GM23338 (cell line): ENCODE measurements at regions not wholly inside any gene's neighbourhood (a gene's known extent, or its start where the extent isn't known, plus 50 kb on each side); places are given as distances from the start of the nearest gene placed in this dataset.

Experiments used
- ATAC-seq: fragments of 200-7000 bp; cut with Tn5 transposase; 3 replicates; pipeline ENCODE4 v1.9.1; 2020
- DNase-seq: peaks from one replicate; pipeline ENCODE4 v3.0.0-alpha.2; 2015; ENCODE audit warnings: low spot score
- H2AFZ ChIP-seq: fragments of 200-600 bp; sonication (generic); 2 replicates; pipeline ENCODE4 v1.8.0; 2016; ENCODE audit warnings: antibody characterized with exemption, mild to moderate bottlenecking, moderate library complexity
- H3F3A ChIP-seq: fragments of 200-600 bp; sonication (generic); replicated peaks from 2 replicates; pipeline ENCODE4 v1.8.0; 2017; ENCODE audit warnings: antibody characterized with exemption, mixed run types, low read depth
- H3K27ac ChIP-seq: fragments of 200-600 bp; sonication (generic); 2 replicates; pipeline ENCODE4 v1.6.1; 2016; ENCODE audit warnings: low read depth
- H3K27me3 ChIP-seq: fragments of 200-600 bp; sonication (generic); 2 replicates; pipeline ENCODE4 v1.8.0; 2016; ENCODE audit warnings: mild to moderate bottlenecking, mixed run types, moderate library complexity; ENCODE audit not compliant: insufficient read depth
- H3K36me3 ChIP-seq: fragments of 200-600 bp; sonication (generic); 2 replicates; pipeline ENCODE4 v1.8.0; 2016; ENCODE audit warnings: mild to moderate bottlenecking; ENCODE audit not compliant: insufficient read depth
- H3K4me1 ChIP-seq: fragments of 200-600 bp; sonication (generic); 2 replicates; pipeline ENCODE4 v1.8.0; 2016; ENCODE audit warnings: mild to moderate bottlenecking, moderate library complexity; ENCODE audit not compliant: insufficient read depth
- H3K4me2 ChIP-seq: fragments of 200-600 bp; sonication (generic); 2 replicates; pipeline ENCODE4 v1.7.1; 2017; ENCODE audit warnings: mixed run types
- H3K4me3 ChIP-seq: fragments of 200-600 bp; sonication (generic); 2 replicates; pipeline ENCODE4 v1.6.1; 2016; ENCODE audit warnings: mixed run types
- H3K79me2 ChIP-seq: fragments of 200-600 bp; sonication (generic); replicated peaks from 2 replicates; pipeline ENCODE4 v1.8.0; 2017; ENCODE audit warnings: mild to moderate bottlenecking; ENCODE audit not compliant: insufficient read depth
- H3K9me2 ChIP-seq: fragments of 200-600 bp; sonication (generic); 2 replicates; pipeline ENCODE4 v1.8.0; 2017; ENCODE audit not compliant: insufficient read depth
- H4K20me1 ChIP-seq: fragments of 200-600 bp; sonication (generic); replicated peaks from 2 replicates; pipeline ENCODE4 v1.8.0; 2017; ENCODE audit warnings: mild to moderate bottlenecking; ENCODE audit not compliant: insufficient read depth
- H3K27ac Mint-ChIP-seq: 2 replicates; pipeline ENCODE4 v1.8.0; 2020; ENCODE audit warnings: inconsistent platforms, mild to moderate bottlenecking, moderate library complexity, mixed read lengths
- H3K27me3 Mint-ChIP-seq: 3 replicates; pipeline ENCODE4 v1.8.0; 2022; ENCODE audit warnings: low read depth, mild to moderate bottlenecking, moderate library complexity, mixed read lengths, inconsistent platforms; ENCODE audit not compliant: insufficient read depth, poor library complexity
- H3K36me3 Mint-ChIP-seq: 3 replicates; pipeline ENCODE4 v1.8.0; 2021; ENCODE audit warnings: low read depth, mild to moderate bottlenecking, inconsistent platforms, moderate library complexity, mixed read lengths
- H3K4me1 Mint-ChIP-seq: 3 replicates; pipeline ENCODE4 v1.8.0; 2020; ENCODE audit warnings: mild to moderate bottlenecking, inconsistent platforms, mixed read lengths
- H3K4me3 Mint-ChIP-seq: 3 replicates; pipeline ENCODE4 v1.8.0; 2021; ENCODE audit warnings: moderate library complexity, mild to moderate bottlenecking, inconsistent platforms, mixed read lengths
- H3K9me3 Mint-ChIP-seq: 3 replicates; pipeline ENCODE4 v1.8.0; 2020; ENCODE audit warnings: moderate library complexity, mild to moderate bottlenecking, inconsistent platforms, mixed read lengths
- CREB1 ChIP-seq: fragments of 250-450 bp; sonication (Bioruptor Pico); IDR thresholded peaks from 2 replicates; pipeline ENCODE4 v1.5.0; 2020; ENCODE audit warnings: low read depth, mild to moderate bottlenecking, moderate library complexity
- EZH2 ChIP-seq: fragments of 200-600 bp; sonication (generic); IDR thresholded peaks from one replicate; pipeline ENCODE4 v1.8.0; 2017; ENCODE audit warnings: antibody characterized with exemption, mild to moderate bottlenecking, low read depth; ENCODE audit not compliant: unreplicated experiment
- EZH2phosphoT487 ChIP-seq: fragments of 200-600 bp; sonication (generic); IDR thresholded peaks from one replicate; pipeline ENCODE4 v1.8.1; 2018; ENCODE audit warnings: antibody characterized with exemption; ENCODE audit not compliant: unreplicated experiment
- JUNB ChIP-seq: IDR thresholded peaks from one replicate; pipeline ENCODE4 v1.6.1; 2016; ENCODE audit warnings: antibody characterized with exemption; ENCODE audit not compliant: unreplicated experiment
- NANOG ChIP-seq: IDR thresholded peaks from 2 replicates; pipeline ENCODE4 v1.6.1; 2016; ENCODE audit warnings: antibody characterized with exemption, borderline replicate concordance
- POLR2AphosphoS5 ChIP-seq: IDR thresholded peaks from 2 replicates; pipeline ENCODE4 v1.6.1; 2016; ENCODE audit warnings: antibody characterized with exemption, low read depth
- STAT1 ChIP-seq: IDR thresholded peaks from one replicate; pipeline ENCODE4 v1.6.1; 2016; ENCODE audit warnings: antibody characterized with exemption; ENCODE audit not compliant: unreplicated experiment
- ZNF114 ChIP-seq: fragments of 250-450 bp; sonication (Bioruptor Pico); IDR thresholded peaks from 2 replicates; pipeline ENCODE4 v1.5.0; 2020; ENCODE audit warnings: mild to moderate bottlenecking, moderate library complexity
- ZNF331 ChIP-seq: fragments of 250-450 bp; sonication (Bioruptor Pico); IDR thresholded peaks from 2 replicates; pipeline ENCODE4 v1.5.0; 2020; ENCODE audit warnings: low read depth, mild to moderate bottlenecking, moderate library complexity
- TF ChIP-seq, protein P1 (sequence below): IDR thresholded peaks from one replicate; pipeline ENCODE4 v1.6.1; 2018; ENCODE audit warnings: antibody characterized with exemption; ENCODE audit not compliant: unreplicated experiment
- TF ChIP-seq, protein P2 (sequence below): IDR thresholded peaks from 2 replicates; pipeline ENCODE4 v1.6.1; 2016; ENCODE audit warnings: antibody characterized with exemption
- TF ChIP-seq, protein P3 (sequence below), 2 experiments: fragments of 200-600 bp in 1 of 2; sonication (generic) in 1 of 2; conservative IDR thresholded peaks; 2 replicates each; pipeline versions ENCODE4 v1.5.1 to v1.6.1; 2016 to 2017; ENCODE audit warnings: antibody characterized with exemption in 2 of 2, low read depth in 2 of 2, mild to moderate bottlenecking in 2 of 2, moderate library complexity in 1 of 2
- TF ChIP-seq, protein P4 (sequence below): fragments of 250-450 bp; sonication (Bioruptor Pico); IDR thresholded peaks from 2 replicates; pipeline ENCODE4 v1.5.0; 2020; ENCODE audit warnings: mild to moderate bottlenecking, moderate library complexity

DNA sequence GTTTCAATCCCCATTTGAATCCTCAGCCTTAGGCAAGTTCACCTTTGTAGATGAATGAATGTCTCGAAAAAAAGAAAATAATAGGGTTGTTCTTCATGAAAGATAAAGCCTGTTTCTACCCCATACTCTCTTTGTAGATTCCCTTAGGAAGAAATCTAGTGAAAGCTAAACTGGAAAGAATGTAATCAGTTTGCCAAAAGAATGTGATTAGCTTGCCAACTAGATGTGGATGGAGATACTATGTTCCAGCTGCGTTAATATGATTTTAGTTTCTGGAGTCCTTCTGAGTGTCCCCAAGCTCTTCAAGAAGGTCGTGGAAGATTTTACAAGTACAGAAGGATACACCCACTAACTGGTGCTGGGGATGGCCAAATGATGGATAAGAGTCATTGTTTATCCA is 162.3 kb upstream of the EDNRA start:
- Histone ChIP-seq H3K4me3 (no peak overlapping the region), H2AFZ (no peak overlapping the region), H3K4me1 (no peaks in the 10 kb centered on the region), H3K79me2 (no peaks in the 10 kb centered on the region), H3K27ac (no peak overlapping the region), H4K20me1 (no peaks in the 10 kb centered on the region), H3K27me3 (no peaks in the 10 kb centered on the region), H3K36me3 (no peaks in the 10 kb centered on the region), H3K9me2 (no peaks in the 10 kb centered on the region), H3K4me2 (no peak overlapping the region), H3F3A (no peaks in the 10 kb centered on the region)
- DNase-seq (no peak), ATAC-seq (no peak)
- H3K9me3 Mint-ChIP-seq: no peaks in the 10 kb centered on the region
- no peaks in the 10 kb centered on the region for H3K36me3 Mint-ChIP-seq
- TF ChIP-seq CREB1 (CRISPR knock-in tag) (no peak), JUNB (no peak), ZNF331 (CRISPR knock-in tag) (no peak), EZH2 (no peak), POLR2AphosphoS5 (no peak), NANOG (no peak), STAT1 (no peak), EZH2phosphoT487 (no peak), ZNF114 (no peak)
- TF ChIP-seq, protein P1, sequence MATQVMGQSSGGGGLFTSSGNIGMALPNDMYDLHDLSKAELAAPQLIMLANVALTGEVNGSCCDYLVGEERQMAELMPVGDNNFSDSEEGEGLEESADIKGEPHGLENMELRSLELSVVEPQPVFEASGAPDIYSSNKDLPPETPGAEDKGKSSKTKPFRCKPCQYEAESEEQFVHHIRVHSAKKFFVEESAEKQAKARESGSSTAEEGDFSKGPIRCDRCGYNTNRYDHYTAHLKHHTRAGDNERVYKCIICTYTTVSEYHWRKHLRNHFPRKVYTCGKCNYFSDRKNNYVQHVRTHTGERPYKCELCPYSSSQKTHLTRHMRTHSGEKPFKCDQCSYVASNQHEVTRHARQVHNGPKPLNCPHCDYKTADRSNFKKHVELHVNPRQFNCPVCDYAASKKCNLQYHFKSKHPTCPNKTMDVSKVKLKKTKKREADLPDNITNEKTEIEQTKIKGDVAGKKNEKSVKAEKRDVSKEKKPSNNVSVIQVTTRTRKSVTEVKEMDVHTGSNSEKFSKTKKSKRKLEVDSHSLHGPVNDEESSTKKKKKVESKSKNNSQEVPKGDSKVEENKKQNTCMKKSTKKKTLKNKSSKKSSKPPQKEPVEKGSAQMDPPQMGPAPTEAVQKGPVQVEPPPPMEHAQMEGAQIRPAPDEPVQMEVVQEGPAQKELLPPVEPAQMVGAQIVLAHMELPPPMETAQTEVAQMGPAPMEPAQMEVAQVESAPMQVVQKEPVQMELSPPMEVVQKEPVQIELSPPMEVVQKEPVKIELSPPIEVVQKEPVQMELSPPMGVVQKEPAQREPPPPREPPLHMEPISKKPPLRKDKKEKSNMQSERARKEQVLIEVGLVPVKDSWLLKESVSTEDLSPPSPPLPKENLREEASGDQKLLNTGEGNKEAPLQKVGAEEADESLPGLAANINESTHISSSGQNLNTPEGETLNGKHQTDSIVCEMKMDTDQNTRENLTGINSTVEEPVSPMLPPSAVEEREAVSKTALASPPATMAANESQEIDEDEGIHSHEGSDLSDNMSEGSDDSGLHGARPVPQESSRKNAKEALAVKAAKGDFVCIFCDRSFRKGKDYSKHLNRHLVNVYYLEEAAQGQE: no peak
- TF ChIP-seq, protein P2, sequence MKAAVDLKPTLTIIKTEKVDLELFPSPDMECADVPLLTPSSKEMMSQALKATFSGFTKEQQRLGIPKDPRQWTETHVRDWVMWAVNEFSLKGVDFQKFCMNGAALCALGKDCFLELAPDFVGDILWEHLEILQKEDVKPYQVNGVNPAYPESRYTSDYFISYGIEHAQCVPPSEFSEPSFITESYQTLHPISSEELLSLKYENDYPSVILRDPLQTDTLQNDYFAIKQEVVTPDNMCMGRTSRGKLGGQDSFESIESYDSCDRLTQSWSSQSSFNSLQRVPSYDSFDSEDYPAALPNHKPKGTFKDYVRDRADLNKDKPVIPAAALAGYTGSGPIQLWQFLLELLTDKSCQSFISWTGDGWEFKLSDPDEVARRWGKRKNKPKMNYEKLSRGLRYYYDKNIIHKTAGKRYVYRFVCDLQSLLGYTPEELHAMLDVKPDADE: no peak
- TF ChIP-seq, protein P3, sequence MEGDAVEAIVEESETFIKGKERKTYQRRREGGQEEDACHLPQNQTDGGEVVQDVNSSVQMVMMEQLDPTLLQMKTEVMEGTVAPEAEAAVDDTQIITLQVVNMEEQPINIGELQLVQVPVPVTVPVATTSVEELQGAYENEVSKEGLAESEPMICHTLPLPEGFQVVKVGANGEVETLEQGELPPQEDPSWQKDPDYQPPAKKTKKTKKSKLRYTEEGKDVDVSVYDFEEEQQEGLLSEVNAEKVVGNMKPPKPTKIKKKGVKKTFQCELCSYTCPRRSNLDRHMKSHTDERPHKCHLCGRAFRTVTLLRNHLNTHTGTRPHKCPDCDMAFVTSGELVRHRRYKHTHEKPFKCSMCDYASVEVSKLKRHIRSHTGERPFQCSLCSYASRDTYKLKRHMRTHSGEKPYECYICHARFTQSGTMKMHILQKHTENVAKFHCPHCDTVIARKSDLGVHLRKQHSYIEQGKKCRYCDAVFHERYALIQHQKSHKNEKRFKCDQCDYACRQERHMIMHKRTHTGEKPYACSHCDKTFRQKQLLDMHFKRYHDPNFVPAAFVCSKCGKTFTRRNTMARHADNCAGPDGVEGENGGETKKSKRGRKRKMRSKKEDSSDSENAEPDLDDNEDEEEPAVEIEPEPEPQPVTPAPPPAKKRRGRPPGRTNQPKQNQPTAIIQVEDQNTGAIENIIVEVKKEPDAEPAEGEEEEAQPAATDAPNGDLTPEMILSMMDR (conservative IDR thresholded peaks at IDR 0.05; ENCODE audit: low read depth in 2 of 2): no peak
- TF ChIP-seq, protein P4, sequence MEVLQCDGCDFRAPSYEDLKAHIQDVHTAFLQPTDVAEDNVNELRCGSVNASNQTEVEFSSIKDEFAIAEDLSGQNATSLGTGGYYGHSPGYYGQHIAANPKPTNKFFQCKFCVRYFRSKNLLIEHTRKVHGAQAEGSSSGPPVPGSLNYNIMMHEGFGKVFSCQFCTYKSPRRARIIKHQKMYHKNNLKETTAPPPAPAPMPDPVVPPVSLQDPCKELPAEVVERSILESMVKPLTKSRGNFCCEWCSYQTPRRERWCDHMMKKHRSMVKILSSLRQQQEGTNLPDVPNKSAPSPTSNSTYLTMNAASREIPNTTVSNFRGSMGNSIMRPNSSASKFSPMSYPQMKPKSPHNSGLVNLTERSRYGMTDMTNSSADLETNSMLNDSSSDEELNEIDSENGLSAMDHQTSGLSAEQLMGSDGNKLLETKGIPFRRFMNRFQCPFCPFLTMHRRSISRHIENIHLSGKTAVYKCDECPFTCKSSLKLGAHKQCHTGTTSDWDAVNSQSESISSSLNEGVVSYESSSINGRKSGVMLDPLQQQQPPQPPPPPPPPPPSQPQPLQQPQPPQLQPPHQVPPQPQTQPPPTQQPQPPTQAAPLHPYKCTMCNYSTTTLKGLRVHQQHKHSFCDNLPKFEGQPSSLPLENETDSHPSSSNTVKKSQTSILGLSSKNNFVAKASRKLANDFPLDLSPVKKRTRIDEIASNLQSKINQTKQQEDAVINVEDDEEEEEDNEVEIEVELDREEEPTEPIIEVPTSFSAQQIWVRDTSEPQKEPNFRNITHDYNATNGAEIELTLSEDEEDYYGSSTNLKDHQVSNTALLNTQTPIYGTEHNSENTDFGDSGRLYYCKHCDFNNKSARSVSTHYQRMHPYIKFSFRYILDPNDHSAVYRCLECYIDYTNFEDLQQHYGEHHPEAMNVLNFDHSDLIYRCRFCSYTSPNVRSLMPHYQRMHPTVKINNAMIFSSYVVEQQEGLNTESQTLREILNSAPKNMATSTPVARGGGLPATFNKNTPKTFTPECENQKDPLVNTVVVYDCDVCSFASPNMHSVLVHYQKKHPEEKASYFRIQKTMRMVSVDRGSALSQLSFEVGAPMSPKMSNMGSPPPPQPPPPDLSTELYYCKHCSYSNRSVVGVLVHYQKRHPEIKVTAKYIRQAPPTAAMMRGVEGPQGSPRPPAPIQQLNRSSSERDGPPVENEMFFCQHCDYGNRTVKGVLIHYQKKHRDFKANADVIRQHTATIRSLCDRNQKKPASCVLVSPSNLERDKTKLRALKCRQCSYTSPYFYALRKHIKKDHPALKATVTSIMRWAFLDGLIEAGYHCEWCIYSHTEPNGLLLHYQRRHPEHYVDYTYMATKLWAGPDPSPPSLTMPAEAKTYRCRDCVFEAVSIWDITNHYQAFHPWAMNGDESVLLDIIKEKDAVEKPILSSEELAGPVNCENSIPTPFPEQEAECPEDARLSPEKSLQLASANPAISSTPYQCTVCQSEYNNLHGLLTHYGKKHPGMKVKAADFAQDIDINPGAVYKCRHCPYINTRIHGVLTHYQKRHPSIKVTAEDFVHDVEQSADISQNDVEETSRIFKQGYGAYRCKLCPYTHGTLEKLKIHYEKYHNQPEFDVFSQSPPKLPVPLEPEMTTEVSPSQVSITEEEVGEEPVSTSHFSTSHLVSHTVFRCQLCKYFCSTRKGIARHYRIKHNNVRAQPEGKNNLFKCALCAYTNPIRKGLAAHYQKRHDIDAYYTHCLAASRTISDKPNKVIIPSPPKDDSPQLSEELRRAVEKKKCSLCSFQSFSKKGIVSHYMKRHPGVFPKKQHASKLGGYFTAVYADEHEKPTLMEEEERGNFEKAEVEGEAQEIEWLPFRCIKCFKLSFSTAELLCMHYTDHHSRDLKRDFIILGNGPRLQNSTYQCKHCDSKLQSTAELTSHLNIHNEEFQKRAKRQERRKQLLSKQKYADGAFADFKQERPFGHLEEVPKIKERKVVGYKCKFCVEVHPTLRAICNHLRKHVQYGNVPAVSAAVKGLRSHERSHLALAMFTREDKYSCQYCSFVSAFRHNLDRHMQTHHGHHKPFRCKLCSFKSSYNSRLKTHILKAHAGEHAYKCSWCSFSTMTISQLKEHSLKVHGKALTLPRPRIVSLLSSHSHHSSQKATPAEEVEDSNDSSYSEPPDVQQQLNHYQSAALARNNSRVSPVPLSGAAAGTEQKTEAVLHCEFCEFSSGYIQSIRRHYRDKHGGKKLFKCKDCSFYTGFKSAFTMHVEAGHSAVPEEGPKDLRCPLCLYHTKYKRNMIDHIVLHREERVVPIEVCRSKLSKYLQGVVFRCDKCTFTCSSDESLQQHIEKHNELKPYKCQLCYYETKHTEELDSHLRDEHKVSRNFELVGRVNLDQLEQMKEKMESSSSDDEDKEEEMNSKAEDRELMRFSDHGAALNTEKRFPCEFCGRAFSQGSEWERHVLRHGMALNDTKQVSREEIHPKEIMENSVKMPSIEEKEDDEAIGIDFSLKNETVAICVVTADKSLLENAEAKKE: no peak
- no peaks in the 10 kb centered on the region for H3K27me3 Mint-ChIP-seq
- no peaks in the 10 kb centered on the region for H3K4me1 Mint-ChIP-seq
- no peak overlapping the region for H3K27ac Mint-ChIP-seq
- no peak overlapping the region for H3K4me3 Mint-ChIP-seq
